ENCODE measurements at regions not wholly inside any gene's neighbourhood (a gene's known extent, or its start where the extent isn't known, plus 50 kb on each side); places are given as distances from the start of the nearest gene placed in this dataset.

GRCh38 chr12:4119157-4119761, 154.3 kb upstream of the CCND2 start:
- no peak overlapping the region for H3K9ac ChIP-seq (ENCODE audit: low read depth, low read length)
- H3K4me1 ChIP-seq (ENCODE audit: control insufficient read depth, insufficient read depth, low read length), result no peaks in the 10 kb centered on the region
- H3K9me3 ChIP-seq (ENCODE audit: control insufficient read depth, insufficient read depth, low read length), result no peaks in the 10 kb centered on the region
- H3K4me3 ChIP-seq (ENCODE audit: low read depth, low read length), result no peak overlapping the region
- peaks cover 10% of the 10 kb centered on the region for H3K27me3 ChIP-seq (ENCODE audit: control insufficient read depth, insufficient read depth, low read length)
- H3K36me3 ChIP-seq (ENCODE audit: control insufficient read depth, insufficient read depth, low read length), result no peaks in the 10 kb centered on the region

GRCh38 chr12:4118601-4119156, 154.9 kb upstream of the CCND2 start:
- H3K27me3 ChIP-seq (ENCODE audit: control insufficient read depth, insufficient read depth, low read length), result peaks cover 10% of the 10 kb centered on the region
- no peaks in the 10 kb centered on the region for H3K4me1 ChIP-seq (ENCODE audit: control insufficient read depth, insufficient read depth, low read length)

GRCh38 chr12:4118017-4118510, 155.5 kb upstream of the CCND2 start:
- Histone ChIP-seq H3K4me3 (ENCODE audit: low read depth, low read length) (no peak overlapping the region), H3K4me1 (ENCODE audit: control insufficient read depth, insufficient read depth, low read length) (no peaks in the 10 kb centered on the region), H3K9me3 (ENCODE audit: control insufficient read depth, insufficient read depth, low read length) (no peaks in the 10 kb centered on the region), H3K27me3 (ENCODE audit: control insufficient read depth, insufficient read depth, low read length) (peaks cover 10% of the 10 kb centered on the region), H3K36me3 (ENCODE audit: control insufficient read depth, insufficient read depth, low read length) (no peaks in the 10 kb centered on the region), H3K9ac (ENCODE audit: low read depth, low read length) (no peak overlapping the region)

More at GRCh38 chr12:4118601-4119156, 154.9 kb upstream of the CCND2 start:
- H3K4me3 ChIP-seq (ENCODE audit: low read depth, low read length), result no peak overlapping the region
- H3K36me3 ChIP-seq (ENCODE audit: control insufficient read depth, insufficient read depth, low read length), result no peaks in the 10 kb centered on the region
- no peaks in the 10 kb centered on the region for H3K9me3 ChIP-seq (ENCODE audit: control insufficient read depth, insufficient read depth, low read length)
- H3K9ac ChIP-seq (ENCODE audit: low read depth, low read length), result no peak overlapping the region

- no peaks in the 10 kb centered on the region for H3K9me3 ChIP-seq (ENCODE audit: control insufficient read depth, insufficient read depth, low read length)
- H3K4me3 ChIP-seq (ENCODE audit: low read depth, low read length), result no peak overlapping the region
- H3K4me1 ChIP-seq (ENCODE audit: control insufficient read depth, insufficient read depth, low read length), result no peaks in the 10 kb centered on the region
- no peak overlapping the region for H3K9ac ChIP-seq (ENCODE audit: low read depth, low read length)
- peaks cover 10% of the 10 kb centered on the region for H3K27me3 ChIP-seq (ENCODE audit: control insufficient read depth, insufficient read depth, low read length)
- H3K36me3 ChIP-seq (ENCODE audit: control insufficient read depth, insufficient read depth, low read length), result no peaks in the 10 kb centered on the region
These were observed 156.1 kb upstream of the CCND2 start for GRCh38 chr12:4117386-4118016.

GRCh38 chr12:4116251-4117111, 157.1 kb upstream of the CCND2 start:
- Histone ChIP-seq H3K27me3 (ENCODE audit: control insufficient read depth, insufficient read depth, low read length) (peaks cover 10% of the 10 kb centered on the region), H3K9me3 (ENCODE audit: control insufficient read depth, insufficient read depth, low read length) (no peaks in the 10 kb centered on the region), H3K36me3 (ENCODE audit: control insufficient read depth, insufficient read depth, low read length) (no peaks in the 10 kb centered on the region), H3K4me3 (ENCODE audit: low read depth, low read length) (no peak overlapping the region), H3K9ac (ENCODE audit: low read depth, low read length) (no peak overlapping the region), H3K4me1 (ENCODE audit: control insufficient read depth, insufficient read depth, low read length) (no peaks in the 10 kb centered on the region)

GRCh38 chr12:4115570-4115969, 158.0 kb upstream of the CCND2 start:
- H3K4me1 ChIP-seq (ENCODE audit: control insufficient read depth, insufficient read depth, low read length), result no peaks in the 10 kb centered on the region
- no peaks in the 10 kb centered on the region for H3K9me3 ChIP-seq (ENCODE audit: control insufficient read depth, insufficient read depth, low read length)
- no peak overlapping the region for H3K4me3 ChIP-seq (ENCODE audit: low read depth, low read length)
- no peak overlapping the region for H3K9ac ChIP-seq (ENCODE audit: low read depth, low read length)
- H3K36me3 ChIP-seq (ENCODE audit: control insufficient read depth, insufficient read depth, low read length), result no peaks in the 10 kb centered on the region
- H3K27me3 ChIP-seq (ENCODE audit: control insufficient read depth, insufficient read depth, low read length), result peaks cover 10% of the 10 kb centered on the region

- no peaks in the 10 kb centered on the region for H3K36me3 ChIP-seq (ENCODE audit: control insufficient read depth, insufficient read depth, low read length)
- no peaks in the 10 kb centered on the region for H3K4me1 ChIP-seq (ENCODE audit: control insufficient read depth, insufficient read depth, low read length)
- peaks cover 10% of the 10 kb centered on the region for H3K27me3 ChIP-seq (ENCODE audit: control insufficient read depth, insufficient read depth, low read length)
- H3K9ac ChIP-seq (ENCODE audit: low read depth, low read length), result no peak overlapping the region
- H3K4me3 ChIP-seq (ENCODE audit: low read depth, low read length), result no peak overlapping the region
- no peaks in the 10 kb centered on the region for H3K9me3 ChIP-seq (ENCODE audit: control insufficient read depth, insufficient read depth, low read length)
These were observed 158.6 kb upstream of the CCND2 start for GRCh38 chr12:4114986-4115385.

GRCh38 chr12:4112734-4113325, 160.7 kb upstream of the CCND2 start:
- H3K4me3 ChIP-seq (ENCODE audit: low read depth, low read length), result no peak overlapping the region
- no peaks in the 10 kb centered on the region for H3K4me1 ChIP-seq (ENCODE audit: control insufficient read depth, insufficient read depth, low read length)
- peaks cover 10% of the 10 kb centered on the region for H3K27me3 ChIP-seq (ENCODE audit: control insufficient read depth, insufficient read depth, low read length)
- no peaks in the 10 kb centered on the region for H3K36me3 ChIP-seq (ENCODE audit: control insufficient read depth, insufficient read depth, low read length)
- no peak overlapping the region for H3K9ac ChIP-seq (ENCODE audit: low read depth, low read length)
- no peaks in the 10 kb centered on the region for H3K9me3 ChIP-seq (ENCODE audit: control insufficient read depth, insufficient read depth, low read length)

GRCh38 chr12:4112290-4112689, 161.3 kb upstream of the CCND2 start:
- Histone ChIP-seq H3K27me3 (ENCODE audit: control insufficient read depth, insufficient read depth, low read length) (peaks cover 10% of the 10 kb centered on the region), H3K4me1 (ENCODE audit: control insufficient read depth, insufficient read depth, low read length) (no peaks in the 10 kb centered on the region), H3K36me3 (ENCODE audit: control insufficient read depth, insufficient read depth, low read length) (no peaks in the 10 kb centered on the region), H3K9me3 (ENCODE audit: control insufficient read depth, insufficient read depth, low read length) (no peaks in the 10 kb centered on the region), H3K4me3 (ENCODE audit: low read depth, low read length) (no peak overlapping the region), H3K9ac (ENCODE audit: low read depth, low read length) (no peak overlapping the region)

GRCh38 chr12:4111010-4111409, 162.6 kb upstream of the CCND2 start:
- H3K36me3 ChIP-seq (ENCODE audit: control insufficient read depth, insufficient read depth, low read length), result no peaks in the 10 kb centered on the region
- no peak overlapping the region for H3K9ac ChIP-seq (ENCODE audit: low read depth, low read length)
- H3K4me1 ChIP-seq (ENCODE audit: control insufficient read depth, insufficient read depth, low read length), result no peaks in the 10 kb centered on the region
- H3K4me3 ChIP-seq (ENCODE audit: low read depth, low read length), result no peak overlapping the region
- H3K9me3 ChIP-seq (ENCODE audit: control insufficient read depth, insufficient read depth, low read length), result no peaks in the 10 kb centered on the region
- peaks cover under 1% of the 10 kb centered on the region for H3K27me3 ChIP-seq (ENCODE audit: control insufficient read depth, insufficient read depth, low read length)

- H3K9me3 ChIP-seq (ENCODE audit: control insufficient read depth, insufficient read depth, low read length), result no peaks in the 10 kb centered on the region
- no peaks in the 10 kb centered on the region for H3K4me1 ChIP-seq (ENCODE audit: control insufficient read depth, insufficient read depth, low read length)
These were observed 163.7 kb upstream of the CCND2 start for GRCh38 chr12:4109826-4110225.

More at GRCh38 chr12:4109826-4110225, 163.7 kb upstream of the CCND2 start:
- Histone ChIP-seq H3K4me3 (ENCODE audit: low read depth, low read length) (no peak overlapping the region), H3K36me3 (ENCODE audit: control insufficient read depth, insufficient read depth, low read length) (no peaks in the 10 kb centered on the region), H3K27me3 (ENCODE audit: control insufficient read depth, insufficient read depth, low read length) (no peaks in the 10 kb centered on the region), H3K9ac (ENCODE audit: low read depth, low read length) (no peak overlapping the region)
